HG02840 (cell line): ENCODE measurements at regions not wholly inside any gene's neighbourhood (a gene's known extent, or its start where the extent isn't known, plus 50 kb on each side); places are given as distances from the start of the nearest gene placed in this dataset.
"Not testable (repeated sequence)": the region's sequence is repeated elsewhere in the genome, so short reads cannot be mapped to it uniquely, and the experiment has no call there.

Source experiments
- ATAC-seq: cut with Tn5 transposase; IDR thresholded peaks from one replicate; pipeline ENCODE4 v1.9.1; 2021; ENCODE audit warnings: mild to moderate bottlenecking, moderate library complexity, moderate number of reproducible peaks; ENCODE audit not compliant: unreplicated experiment, low FRiP score

DNA sequence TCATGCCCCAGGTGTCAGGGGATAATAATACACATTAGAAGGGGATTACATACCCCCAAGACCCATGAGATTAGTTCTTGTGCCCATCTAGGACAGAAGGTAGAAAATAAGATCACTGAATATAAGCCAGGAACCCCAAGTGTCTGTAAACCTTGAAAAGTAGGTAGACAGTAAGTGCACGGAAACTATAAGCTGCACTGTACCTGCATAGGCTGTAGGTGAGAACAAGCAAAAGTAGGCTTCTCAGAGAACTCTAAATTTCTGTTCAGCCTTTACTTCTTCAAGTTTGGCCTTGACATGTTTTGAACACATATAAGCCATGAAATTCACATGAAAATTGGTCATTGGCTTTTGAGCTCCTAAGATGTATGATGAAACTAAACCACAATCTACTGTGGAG is 113.0 kb upstream of the FSIP2 start:
- no peak for ATAC-seq

DNA sequence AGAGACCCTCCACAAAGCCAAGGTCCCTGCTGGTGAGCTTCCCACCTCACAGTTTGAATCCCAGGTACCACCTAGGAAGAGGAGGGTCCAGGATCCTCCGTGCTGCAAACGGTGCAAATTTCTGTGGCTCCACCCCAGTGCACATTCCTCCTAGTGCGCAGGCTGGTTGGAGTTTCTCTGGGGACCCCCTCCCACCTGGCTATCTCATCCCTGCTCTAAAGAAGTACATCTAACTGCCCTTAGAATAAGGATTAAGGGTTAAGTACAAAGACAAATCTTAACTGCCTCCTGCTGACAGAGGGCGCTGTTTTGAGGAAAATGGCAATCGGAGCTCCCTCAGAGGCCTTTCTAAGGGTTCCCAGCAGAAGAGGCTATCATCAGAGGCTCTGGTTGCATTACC is 109.6 kb upstream of the FSIP2 start:
- no peak for ATAC-seq

DNA sequence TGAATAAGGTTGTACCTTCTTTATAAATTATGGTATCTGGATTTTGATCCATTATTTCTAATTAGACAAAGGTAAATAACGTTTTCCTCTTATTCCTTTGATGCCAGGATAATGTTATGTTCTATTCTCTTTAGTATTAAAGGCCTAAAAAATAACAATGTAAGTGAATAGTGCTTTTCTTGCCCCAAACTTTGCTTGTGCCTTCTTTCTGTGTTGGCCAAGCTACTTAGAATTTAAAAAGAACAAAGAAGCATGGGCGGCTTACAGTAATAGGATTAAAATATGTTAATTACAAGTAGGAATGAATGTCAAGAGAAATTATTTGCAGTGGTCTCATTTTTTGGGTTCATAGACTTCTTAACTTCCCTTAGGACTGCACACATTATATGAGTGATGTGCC is 105.0 kb upstream of the FSIP2 start:
- no peak for ATAC-seq

DNA sequence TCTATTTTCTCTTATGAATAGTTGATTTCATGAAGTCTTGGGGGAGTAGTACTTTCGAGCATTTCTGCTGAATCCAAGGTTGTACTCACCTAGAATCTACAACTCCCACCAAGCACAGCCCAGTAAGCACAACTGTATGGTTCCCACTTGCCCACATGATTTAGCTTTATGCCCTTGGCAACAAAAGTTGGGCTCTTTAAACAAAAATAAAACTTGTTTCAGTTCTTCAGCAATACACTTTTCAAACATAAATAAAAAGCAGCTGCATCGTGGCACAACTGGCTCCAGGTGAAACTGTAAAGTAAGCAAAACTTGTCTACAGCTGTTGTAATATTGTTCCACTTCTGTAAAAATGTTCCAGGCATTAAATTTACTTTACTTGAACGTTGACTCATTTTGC is 99.8 kb upstream of the FSIP2 start:
- ATAC-seq, result no peak

DNA sequence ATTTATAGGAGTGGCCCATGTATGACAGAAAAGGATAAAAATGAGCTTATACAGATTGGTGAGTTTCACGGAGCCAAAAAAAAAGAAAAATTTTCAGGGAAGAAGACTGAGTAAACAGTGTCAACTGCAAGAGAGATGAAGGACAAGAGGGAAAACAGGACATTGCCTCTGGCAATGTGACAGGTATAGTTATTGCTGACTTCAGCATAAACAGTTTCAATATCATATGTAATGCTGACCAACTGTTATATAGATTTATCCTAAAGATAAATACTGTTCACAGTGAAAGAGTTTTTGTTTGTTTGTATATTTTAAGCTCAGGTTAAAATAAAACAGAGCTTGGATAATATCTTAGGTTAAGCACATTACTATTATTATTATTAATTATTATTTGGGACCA is 98.0 kb upstream of the FSIP2 start:
- ATAC-seq, result no peak

DNA sequence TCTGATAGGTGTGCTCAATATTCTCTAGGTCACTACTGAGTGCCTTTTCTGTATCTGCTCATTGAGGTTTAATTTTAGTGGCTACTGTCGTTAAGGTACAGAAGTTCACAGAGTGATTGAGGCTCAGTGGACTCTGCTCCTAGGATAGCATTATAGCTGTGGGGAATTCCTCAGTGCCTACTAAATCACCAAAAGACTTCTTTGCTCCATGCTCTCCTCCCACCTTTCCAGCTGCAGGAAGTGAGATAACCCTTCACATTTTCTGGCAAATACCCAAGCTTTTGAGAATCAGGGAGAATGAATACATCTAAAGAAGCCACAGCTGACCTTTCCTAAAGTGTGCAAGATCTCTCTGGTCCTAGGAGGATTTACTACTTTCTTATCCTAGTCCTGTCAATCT is 95.2 kb upstream of the FSIP2 start:
- no peak for ATAC-seq

DNA sequence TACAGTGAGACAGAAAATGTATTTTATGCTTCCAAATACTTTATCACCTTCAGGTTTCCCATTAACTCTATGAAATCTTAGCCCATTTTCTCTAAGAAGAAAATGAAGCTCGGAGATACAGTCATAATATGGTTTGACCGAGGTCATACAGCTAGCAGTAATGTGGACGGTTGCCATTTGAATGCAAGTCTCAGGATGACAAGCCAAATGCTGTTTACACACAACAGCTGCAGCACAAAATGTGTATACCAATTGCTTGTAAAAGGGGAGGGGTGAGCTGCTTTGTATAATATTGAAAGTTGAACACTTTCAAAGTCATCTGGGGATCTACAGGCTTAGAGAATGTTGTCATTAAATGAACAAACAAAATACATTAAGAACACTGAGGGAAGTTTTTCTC is 93.8 kb upstream of the FSIP2 start:
- ATAC-seq, result peak; percentile 68

DNA sequence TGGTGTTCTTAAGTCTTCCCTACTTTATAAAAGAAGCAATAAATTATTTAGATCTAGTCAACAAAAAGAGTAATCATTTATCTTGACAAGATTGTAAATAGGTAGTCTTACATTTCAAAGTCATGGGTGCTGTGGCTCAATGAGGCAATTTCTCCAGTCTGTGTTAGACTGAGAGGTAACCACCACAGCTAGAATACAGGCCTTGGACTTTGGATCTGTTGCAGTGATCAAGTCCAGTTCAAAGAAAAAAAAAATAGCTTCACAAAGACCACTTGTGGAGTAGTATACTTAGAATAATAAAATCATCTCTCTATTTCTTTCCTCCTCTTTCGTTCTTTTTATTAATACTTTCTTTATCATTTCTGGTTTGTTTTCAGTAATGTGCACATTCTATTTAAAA is 93.1 kb upstream of the FSIP2 start:
- ATAC-seq, result no peak

DNA sequence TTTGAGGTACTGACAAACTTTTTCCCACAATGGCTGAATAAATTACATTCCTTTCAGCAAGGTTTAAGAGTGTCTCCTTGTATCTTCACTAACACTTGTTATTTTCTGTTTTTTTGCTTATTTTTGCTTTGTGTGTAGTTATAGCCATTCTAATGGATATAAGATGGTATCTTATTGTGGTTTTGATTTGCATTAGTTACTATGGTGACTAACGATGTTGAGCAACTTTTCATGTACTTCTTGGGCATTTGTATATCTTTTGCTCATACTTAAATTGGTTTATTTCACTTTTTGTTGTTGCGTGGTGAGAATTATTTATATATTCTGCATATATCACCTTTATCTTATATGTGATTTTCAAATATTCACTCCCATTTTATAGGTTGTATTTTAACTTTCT is 79.9 kb upstream of the FSIP2 start:
- no peak for ATAC-seq

DNA sequence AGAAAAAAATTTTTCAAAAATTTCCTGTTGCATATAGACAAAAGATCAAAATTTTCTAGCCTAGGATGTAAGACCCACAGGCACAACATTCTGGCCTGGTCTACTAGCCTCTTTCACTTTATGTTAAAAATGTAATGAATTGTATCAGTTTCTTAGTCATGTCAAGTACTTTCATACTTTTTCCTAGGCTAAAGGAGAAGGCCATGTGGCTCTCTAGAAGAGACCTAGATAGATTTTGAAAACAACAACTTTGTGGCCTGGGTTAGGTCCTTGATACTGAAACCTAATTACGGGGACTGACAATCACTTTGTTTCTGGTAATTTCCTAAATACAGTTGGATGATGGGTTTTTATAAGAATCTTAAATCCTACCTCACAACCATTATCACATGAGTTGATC is 74.8 kb upstream of the FSIP2 start:
- no peak for ATAC-seq

DNA sequence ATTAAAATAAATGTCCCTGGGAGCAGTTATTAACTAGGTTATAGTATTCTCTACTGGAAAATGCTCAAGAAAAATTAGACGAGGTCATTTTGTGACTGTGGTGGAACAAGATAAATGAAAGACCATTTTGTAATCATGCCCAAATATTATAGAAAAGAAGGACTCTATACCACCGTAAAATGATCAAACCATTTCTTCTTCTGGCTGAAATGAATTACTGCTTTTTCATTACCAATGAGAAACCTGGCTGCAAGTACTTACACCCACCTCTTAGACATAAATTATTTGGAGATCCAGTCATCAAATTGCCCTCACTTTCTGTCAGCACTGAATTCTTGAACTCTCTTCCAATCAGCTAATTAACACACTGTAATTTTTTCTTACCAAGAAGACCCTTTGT is 74.2 kb upstream of the FSIP2 start:
- no peak for ATAC-seq

DNA sequence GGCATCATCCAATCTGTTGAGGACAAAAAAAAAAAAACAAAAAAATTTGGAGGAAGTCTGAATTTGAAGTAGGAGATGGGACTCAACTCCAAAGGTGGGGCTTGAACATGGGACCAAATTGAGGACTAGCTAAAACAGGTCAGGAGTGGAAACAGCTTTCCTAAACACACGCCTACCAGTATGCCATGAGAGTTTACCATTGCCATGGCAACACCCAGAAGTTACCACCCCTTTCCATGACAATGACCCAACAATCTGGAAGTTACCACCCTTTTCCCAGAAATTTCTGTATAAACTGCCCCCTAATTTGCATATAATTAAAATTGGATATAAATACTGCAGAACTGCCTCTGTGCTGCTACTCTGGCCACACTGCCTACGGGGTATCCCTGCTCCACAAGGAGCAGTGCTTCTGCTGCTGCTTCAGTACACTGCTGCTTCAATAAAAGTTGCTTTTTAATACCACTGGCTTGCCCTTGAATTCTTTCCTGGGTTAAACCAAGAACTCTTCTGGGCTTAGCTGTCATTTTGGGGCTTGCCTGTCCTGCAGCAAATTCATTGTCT is 73.3 kb upstream of the FSIP2 start:
- no peak for ATAC-seq

DNA sequence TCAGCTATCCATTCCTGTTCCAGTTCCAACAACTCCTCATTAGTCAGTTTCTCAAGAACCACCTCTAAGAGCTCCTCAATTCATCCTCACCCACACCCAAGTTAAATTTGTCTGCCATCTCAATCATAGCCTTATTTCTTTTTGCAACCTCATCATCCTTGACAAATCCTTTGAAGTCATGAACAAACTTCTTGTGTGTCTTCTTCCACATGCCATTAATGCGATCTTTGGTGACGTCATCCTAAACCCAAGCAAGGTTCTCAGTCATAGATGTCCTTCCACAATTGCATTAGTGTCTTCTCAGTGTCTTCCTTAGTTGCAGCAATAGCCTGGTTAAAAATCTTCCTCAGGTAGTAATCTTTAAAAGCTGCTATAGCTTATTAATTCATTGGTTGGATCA is 71.2 kb upstream of the FSIP2 start:
- no peak for ATAC-seq

DNA sequence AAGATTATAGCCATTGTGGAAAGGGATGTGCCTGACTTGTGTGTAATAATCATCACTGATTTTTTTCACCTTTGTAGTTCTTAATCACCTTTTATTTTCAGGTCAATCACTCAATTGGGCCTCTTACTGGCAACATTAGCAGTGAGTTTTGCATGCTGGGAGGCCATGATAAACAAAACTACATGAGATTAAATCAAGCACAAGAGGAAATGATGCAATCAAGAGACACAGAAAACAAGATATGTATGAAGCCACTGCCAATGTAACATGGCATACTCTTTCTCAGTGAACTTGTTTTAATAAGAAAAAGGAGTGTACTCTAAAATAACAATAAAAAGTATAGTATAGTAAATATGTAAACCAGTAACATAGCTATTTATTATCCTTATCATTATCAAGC is 69.9 kb upstream of the FSIP2 start:
- no peak for ATAC-seq

DNA sequence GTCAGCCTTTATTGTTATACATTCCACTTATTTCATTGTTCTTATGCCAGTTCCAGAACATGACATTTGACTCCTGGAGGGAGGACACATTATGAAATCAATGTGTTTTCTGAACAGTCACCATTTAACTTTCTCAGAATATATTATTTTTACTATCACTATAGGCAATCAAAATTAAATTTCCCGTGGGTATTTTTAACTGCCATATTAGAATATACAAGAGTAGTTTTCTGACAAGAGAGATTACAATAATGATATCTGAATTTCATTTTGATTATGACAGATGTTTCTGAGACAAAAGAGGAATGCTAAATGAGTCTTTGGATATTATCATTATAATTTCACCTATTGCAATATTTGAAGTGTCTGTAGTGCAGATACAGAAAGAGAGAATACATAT is 64.4 kb upstream of the FSIP2 start:
- ATAC-seq, result no peak

DNA sequence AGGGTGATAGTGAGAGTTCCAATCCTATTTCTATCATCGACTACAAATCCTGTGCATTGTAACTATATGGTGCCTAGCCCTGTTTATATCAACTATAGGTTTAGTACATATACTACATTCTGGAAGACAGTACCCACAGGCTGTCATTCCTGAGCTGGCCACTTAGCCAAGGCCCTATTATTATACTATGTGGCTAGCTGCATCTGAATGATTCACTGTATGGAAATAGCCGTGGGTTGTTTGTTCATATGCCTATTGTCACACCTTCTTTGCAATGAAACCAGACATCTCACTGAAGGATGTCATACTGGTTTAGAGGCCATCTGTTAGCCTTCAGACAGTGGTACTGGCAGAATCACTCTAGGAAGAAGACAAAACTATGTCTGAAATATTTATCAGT is 62.3 kb upstream of the FSIP2 start:
- no peak for ATAC-seq

DNA sequence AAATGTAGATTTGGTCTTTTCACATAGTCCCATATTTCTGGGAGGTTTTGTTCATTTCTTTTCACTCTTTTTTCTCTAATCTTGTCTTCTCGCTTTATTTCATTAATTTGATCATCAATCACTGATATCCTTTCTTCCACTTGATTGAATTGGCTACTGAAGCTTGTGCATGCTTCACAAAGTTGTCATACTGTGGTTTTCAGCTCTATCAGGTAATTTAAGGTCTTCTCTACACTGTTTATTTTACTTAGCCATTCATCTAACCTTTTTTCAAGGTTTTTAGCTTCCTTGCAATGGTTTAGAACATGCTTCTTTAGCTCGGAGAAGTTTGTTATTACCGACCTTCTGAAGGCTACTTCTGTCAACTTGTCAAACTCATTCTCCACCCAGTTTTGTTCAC is 51.6 kb upstream of the FSIP2 start:
- not testable (repeated sequence) for ATAC-seq

DNA sequence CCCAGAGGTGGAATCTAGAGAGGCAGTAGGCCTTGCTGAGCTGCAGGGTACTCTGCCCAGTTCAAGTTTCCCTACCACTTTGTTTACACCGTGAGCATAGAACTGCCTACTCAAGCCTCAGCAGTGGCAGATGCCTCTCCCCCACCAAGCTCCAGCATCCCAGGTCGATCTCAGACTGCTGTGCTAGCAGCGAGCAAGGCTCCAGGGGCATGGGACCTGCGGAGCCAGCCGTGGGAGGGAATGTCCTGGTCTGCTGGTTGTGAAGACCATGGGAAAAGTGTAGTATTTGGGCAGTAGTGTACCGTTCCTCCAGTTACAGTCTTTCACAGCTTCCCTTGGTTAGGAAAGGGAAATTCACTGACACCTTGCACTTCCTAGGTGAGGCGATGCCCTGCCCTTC is 50.6 kb upstream of the FSIP2 start:
- no peak for ATAC-seq
